Endothelial cell of umbilical vein (primary cell): ENCODE measurements at regions not wholly inside any gene's neighbourhood (a gene's known extent, or its start where the extent isn't known, plus 50 kb on each side); places are given as distances from the start of the nearest gene placed in this dataset.

Source experiments
- BruUV-seq: library from RNA; stranded (reverse); fragments of 400-500 nt; replicated peaks from 2 replicates; lab custom pipeline; 2021; lab: Mats Ljungman, UMichigan
- CTCF ChIA-PET: fragments of 300-600, 350-600 bp; sonication (Branson Sonifier 250); formaldehyde crosslinking; loops from one replicate; lab custom pipeline; 2021; ENCODE audit warnings: antibody characterized with exemption, inconsistent platforms; lab: Charles Lee
- POLR2A ChIA-PET: fragments of 300-600, 350-600 bp; sonication (Branson Sonifier 250); formaldehyde crosslinking; loops from one replicate; lab custom pipeline; 2021; ENCODE audit warnings: antibody characterized with exemption, inconsistent platforms; lab: Charles Lee
- DNase-seq: peaks from one replicate; pipeline ENCODE4 v3.0.0-alpha.2; 2011; ENCODE audit warnings: low read depth, low spot score
- FAIRE-seq: peaks from 2 replicates; lab custom pipeline; 2011; peaks lifted over from hg19 to GRCh38; lab: Jason Lieb, UNC
- H2AFZ ChIP-seq: 2 replicates; pipeline ENCODE4 v1.6.0; 2012; ENCODE audit warnings: low read depth, low read length, control low read depth, inconsistent platforms
- H3K27ac ChIP-seq: 2 replicates; pipeline ENCODE4 v1.5.1; 2011; ENCODE audit warnings: low read depth, mild to moderate bottlenecking, control low read depth, low read length, moderate library complexity; ENCODE audit not compliant: insufficient read depth
- H3K27me3 ChIP-seq, 2 experiments: 2 replicates each; pipeline versions ENCODE4 v1.6.0 to v1.6.1; 2011; ENCODE audit warnings: low read length in 2 of 2, mixed read lengths in 1 of 2; ENCODE audit not compliant: control insufficient read depth in 2 of 2, insufficient read depth in 2 of 2
- H3K36me3 ChIP-seq, 2 experiments: 2 replicates in 1 of 2; 3 replicates in 1 of 2; pipeline ENCODE4 v1.5.1; 2011; ENCODE audit warnings: low read length in 2 of 2, mild to moderate bottlenecking in 1 of 2, moderate library complexity in 1 of 2; ENCODE audit not compliant: control insufficient read depth in 2 of 2, insufficient read depth in 2 of 2; ENCODE audit errors: extremely low read depth in 1 of 2
- H3K4me1 ChIP-seq: 3 replicates; pipeline ENCODE4 v1.5.1; 2011; ENCODE audit warnings: mild to moderate bottlenecking, low read length; ENCODE audit not compliant: control insufficient read depth, insufficient read depth; ENCODE audit errors: extremely low read depth
- H3K4me2 ChIP-seq: 2 replicates; pipeline ENCODE4 v1.6.1; 2011; ENCODE audit warnings: low read length, control low read depth, mixed read lengths; ENCODE audit not compliant: insufficient read depth
- H3K4me3 ChIP-seq, 3 experiments: fragments of 200-600 bp in 1 of 3; sonication (generic), shearing (Covaris generic) in 1 of 3; replicated peaks in 1 of 3; 2 replicates each; pipeline ENCODE4 v1.5.1; 2011 to 2016; ENCODE audit warnings: control low read depth in 3 of 3, low read length in 3 of 3, mild to moderate bottlenecking in 2 of 3, inconsistent platforms in 1 of 3, low read depth in 1 of 3, moderate library complexity in 1 of 3; ENCODE audit not compliant: insufficient read depth in 1 of 3
- H3K79me2 ChIP-seq: 2 replicates; pipeline ENCODE4 v1.6.0; 2012; ENCODE audit warnings: low read length, inconsistent platforms; ENCODE audit not compliant: control insufficient read depth, insufficient read depth
- H3K9ac ChIP-seq: replicated peaks from 2 replicates; pipeline ENCODE3; 2011; ENCODE audit warnings: low read length, control low read depth; ENCODE audit not compliant: insufficient read depth; ENCODE audit errors: extremely low read depth
- H3K9me1 ChIP-seq: replicated peaks from 3 replicates; pipeline ENCODE4 v1.6.0; 2011; ENCODE audit warnings: mild to moderate bottlenecking, low read length; ENCODE audit not compliant: control insufficient read depth, insufficient read depth; ENCODE audit errors: extremely low read depth
- H3K9me3 ChIP-seq: replicated peaks from 2 replicates; pipeline ENCODE4 v1.5.1; 2012; ENCODE audit warnings: low read length, inconsistent platforms; ENCODE audit not compliant: control insufficient read depth, insufficient read depth
- H4K20me1 ChIP-seq: replicated peaks from 2 replicates; pipeline ENCODE3; 2011; ENCODE audit warnings: mild to moderate bottlenecking, low read length; ENCODE audit not compliant: control insufficient read depth, insufficient read depth; ENCODE audit errors: extremely low read depth
- EZH2 ChIP-seq: IDR thresholded peaks from 2 replicates; pipeline ENCODE4 v1.6.1; 2012; ENCODE audit warnings: borderline replicate concordance, low read depth, mild to moderate bottlenecking, moderate library complexity, low read length, inconsistent platforms; ENCODE audit not compliant: severe bottlenecking
- FOS ChIP-seq: IDR thresholded peaks from 2 replicates; pipeline ENCODE4 v1.6.1; 2011; ENCODE audit warnings: mild to moderate bottlenecking, low read length, moderate library complexity, borderline replicate concordance; ENCODE audit not compliant: insufficient read depth
- GATA2 ChIP-seq: IDR thresholded peaks from 2 replicates; pipeline ENCODE4 v1.7.0; 2011; ENCODE audit warnings: low read depth, mild to moderate bottlenecking, moderate library complexity, mixed read lengths, low read length; ENCODE audit not compliant: insufficient read length, insufficient read depth
- JUN ChIP-seq: IDR thresholded peaks from 2 replicates; pipeline ENCODE4 v1.6.1; 2011; ENCODE audit warnings: borderline replicate concordance, low read depth; ENCODE audit not compliant: insufficient read length, insufficient read depth
- MAX ChIP-seq: IDR thresholded peaks from 2 replicates; pipeline ENCODE4 v1.6.1; 2011; ENCODE audit not compliant: insufficient read depth, insufficient read length
- MYC ChIP-seq: IDR thresholded peaks from one replicate; pipeline ENCODE4 v1.6.1; 2011; ENCODE audit warnings: mild to moderate bottlenecking, low read depth, low read length
- POLR2A ChIP-seq: IDR thresholded peaks from 2 replicates; pipeline ENCODE4 v1.6.1; 2012; ENCODE audit warnings: low read depth, mild to moderate bottlenecking, control low read depth, low read length
- POLR2AphosphoS5 ChIP-seq: IDR thresholded peaks from 2 replicates; pipeline ENCODE4 v1.6.1; 2012; ENCODE audit warnings: low read depth, mild to moderate bottlenecking, control low read depth, low read length, moderate library complexity; ENCODE audit not compliant: insufficient read depth
- dilution Hi-C: fragments of 300-500 bp; cut with MboI; formaldehyde crosslinking; loops from one replicate; pipeline ENCODE4 v1.15.0; 2019; ENCODE audit warnings: low sequenced_read_pairs; ENCODE audit not compliant: extremely low pct_ligation_motif_present
- intact Hi-C: fragments of 100-400 bp; cut with micrococcal nuclease; formaldehyde crosslinking; loops from one replicate; pipeline ENCODE4 v1.10.0; 2022
- TF ChIP-seq, protein P1 (sequence below), 2 donors: IDR thresholded peaks; 1 replicate in 1 of 2; 2 replicates in 1 of 2; pipeline ENCODE4 v1.5.1; 2011; ENCODE audit warnings: low read length in 2 of 2, mild to moderate bottlenecking in 2 of 2, moderate library complexity in 2 of 2, control low read depth in 1 of 2, inconsistent platforms in 1 of 2, low read depth in 1 of 2; ENCODE audit not compliant: insufficient read depth in 1 of 2; ENCODE audit errors: extremely low read depth in 1 of 2

GRCh38 chr13:74920920-74921319 lies 561.0 kb downstream of the TBC1D4 start:
- ChIA-PET POLR2A (no interaction called here), CTCF (no interaction called here)
- FAIRE-seq (no peak), DNase-seq (no peak)
- Histone ChIP-seq H3K79me2 (no peaks in the 10 kb centered on the region), H3K9me3 (no peaks in the 10 kb centered on the region), H3K4me2 (no peak overlapping the region), H3K9ac (no peak overlapping the region), H3K9me1 (no peaks in the 10 kb centered on the region), H2AFZ (no peak overlapping the region), H3K27me3 (no peaks in the 10 kb centered on the region), H3K4me3 (no peak overlapping the region), H3K27ac (no peak overlapping the region), H3K36me3 (no peaks in the 10 kb centered on the region), H3K4me1 (no peaks in the 10 kb centered on the region), H4K20me1 (no peaks in the 10 kb centered on the region)
- dilution Hi-C loops (no loop called here), intact Hi-C loops (no loop called here)
- BruUV-seq = no TSS peak
- no peak for TF ChIP-seq MAX
- TF ChIP-seq EZH2 = no peak
- no peak for TF ChIP-seq GATA2
- TF ChIP-seq FOS = no peak
- no peak for TF ChIP-seq MYC
- TF ChIP-seq, protein P1, sequence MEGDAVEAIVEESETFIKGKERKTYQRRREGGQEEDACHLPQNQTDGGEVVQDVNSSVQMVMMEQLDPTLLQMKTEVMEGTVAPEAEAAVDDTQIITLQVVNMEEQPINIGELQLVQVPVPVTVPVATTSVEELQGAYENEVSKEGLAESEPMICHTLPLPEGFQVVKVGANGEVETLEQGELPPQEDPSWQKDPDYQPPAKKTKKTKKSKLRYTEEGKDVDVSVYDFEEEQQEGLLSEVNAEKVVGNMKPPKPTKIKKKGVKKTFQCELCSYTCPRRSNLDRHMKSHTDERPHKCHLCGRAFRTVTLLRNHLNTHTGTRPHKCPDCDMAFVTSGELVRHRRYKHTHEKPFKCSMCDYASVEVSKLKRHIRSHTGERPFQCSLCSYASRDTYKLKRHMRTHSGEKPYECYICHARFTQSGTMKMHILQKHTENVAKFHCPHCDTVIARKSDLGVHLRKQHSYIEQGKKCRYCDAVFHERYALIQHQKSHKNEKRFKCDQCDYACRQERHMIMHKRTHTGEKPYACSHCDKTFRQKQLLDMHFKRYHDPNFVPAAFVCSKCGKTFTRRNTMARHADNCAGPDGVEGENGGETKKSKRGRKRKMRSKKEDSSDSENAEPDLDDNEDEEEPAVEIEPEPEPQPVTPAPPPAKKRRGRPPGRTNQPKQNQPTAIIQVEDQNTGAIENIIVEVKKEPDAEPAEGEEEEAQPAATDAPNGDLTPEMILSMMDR (IDR thresholded peaks at IDR 0.05; ENCODE audit: extremely low read depth in 1 of 2, insufficient read depth in 1 of 2, low read depth in 1 of 2, low read length in 2 of 2) = no peak
- no peak for TF ChIP-seq JUN
- no peak for TF ChIP-seq POLR2A
- TF ChIP-seq POLR2AphosphoS5 = no peak
